ENCODE measurements at regions not wholly inside any gene's neighbourhood (a gene's known extent, or its start where the extent isn't known, plus 50 kb on each side); places are given as distances from the start of the nearest gene placed in this dataset.
"Not testable (repeated sequence)": the region's sequence is repeated elsewhere in the genome, so short reads cannot be mapped to it uniquely, and the experiment has no call there.

DNA sequence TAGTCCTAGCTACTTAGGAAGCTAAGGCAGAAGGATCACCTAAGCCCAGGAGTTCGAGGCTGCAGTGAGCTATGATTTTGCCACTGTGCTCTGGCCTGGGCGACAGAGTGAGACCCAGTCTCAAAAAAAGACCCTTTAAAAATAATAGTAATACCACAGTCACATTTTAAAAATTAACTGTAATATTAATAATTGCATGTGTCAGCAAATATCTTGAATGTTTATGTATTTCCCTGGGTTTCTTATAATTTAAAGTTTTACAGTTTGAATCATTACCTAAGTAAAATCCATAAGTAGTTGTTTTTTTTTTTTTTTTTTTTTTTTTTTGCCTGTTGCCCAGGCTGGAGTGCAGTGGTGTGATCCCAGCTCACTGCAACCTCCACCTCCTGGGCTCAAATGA lies 69.2 kb downstream of the LYZL2 start:
- DNase-seq, result no peak

- DNase-seq, result no peak
Measured at GRCh38 chr10:30559180-30559579, 70.4 kb downstream of the LYZL2 start.

- DNase-seq, result no peak
Measured at GRCh38 chr10:30558411-30558810, 71.1 kb downstream of the LYZL2 start.

DNA sequence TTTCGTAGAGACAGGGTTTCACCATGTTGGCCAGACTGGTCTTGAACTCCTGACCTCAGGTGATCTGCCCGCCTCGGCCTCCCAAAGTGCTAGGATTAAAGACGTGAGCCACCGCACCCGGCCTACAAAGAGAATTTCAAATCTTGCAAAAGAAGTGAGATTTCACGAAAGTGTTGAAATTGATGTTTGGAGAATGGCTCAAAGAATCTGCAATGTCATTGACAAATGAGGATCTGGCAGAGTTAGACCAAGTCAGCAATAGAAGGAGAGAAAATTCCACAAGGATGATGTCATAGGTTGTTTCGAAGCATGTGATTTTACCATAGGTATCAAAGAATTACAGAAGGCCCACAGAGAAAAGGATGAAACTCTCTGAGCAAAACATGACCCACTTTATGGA lies 71.7 kb downstream of the LYZL2 start:
- no peak for DNase-seq

DNA sequence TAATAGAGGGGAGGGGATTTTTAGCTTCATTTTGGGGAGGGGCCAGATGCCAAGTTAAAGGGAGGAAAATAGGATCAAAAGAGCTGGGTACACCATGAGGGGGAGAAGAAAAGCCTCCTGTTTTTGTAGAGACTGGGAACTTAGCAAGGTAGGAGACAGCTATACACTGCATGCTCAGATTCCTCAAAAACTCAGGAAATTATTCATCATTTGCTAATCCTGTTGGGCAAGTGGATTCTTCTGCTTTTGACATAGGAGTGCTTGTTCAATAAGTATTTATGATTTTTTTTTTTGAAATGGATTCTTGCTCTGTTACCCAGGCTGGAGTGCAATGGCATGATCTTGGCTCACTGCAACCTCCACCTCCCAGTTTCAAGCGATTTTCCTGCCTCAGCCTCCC lies 73.4 kb downstream of the LYZL2 start:
- DNase-seq, result no peak

DNA sequence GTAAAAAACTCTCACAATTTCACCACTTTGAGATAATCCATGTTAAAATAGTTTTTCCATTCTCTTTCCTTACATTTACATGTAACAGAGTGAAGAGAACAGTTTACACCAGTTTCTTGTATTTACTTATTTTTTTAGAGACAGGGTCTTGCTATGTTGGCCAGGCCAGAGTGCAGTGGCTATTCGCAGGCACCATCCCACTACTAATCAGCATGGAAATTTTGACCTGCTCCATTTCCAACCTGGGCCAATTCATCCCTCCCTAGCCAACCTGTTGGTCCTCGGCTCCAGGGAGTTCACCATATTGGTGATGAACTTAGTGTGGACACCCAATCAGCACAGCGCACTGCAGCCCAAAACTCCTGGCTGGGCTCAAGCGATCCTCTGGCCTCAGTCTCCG lies 74.1 kb downstream of the LYZL2 start:
- DNase-seq, result no peak

DNA sequence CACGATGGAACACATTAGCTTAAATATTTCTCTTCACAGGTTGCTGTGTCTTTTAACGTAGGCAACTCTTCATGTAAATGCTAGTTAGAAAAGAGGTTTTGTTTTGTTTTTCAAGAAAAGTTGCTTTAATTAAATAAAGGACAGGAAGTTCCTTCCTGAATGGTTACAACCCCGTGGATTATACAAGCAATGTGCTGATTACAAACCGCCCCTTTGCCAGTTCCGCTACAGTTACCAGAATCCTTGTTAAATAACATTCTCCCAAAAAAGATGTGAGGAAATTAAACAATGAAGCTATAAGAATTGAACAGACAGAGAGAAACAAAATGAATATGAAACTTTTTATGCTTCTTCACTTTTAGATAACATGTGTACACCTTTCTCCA lies 75.1 kb downstream of the LYZL2 start:
- no peak for DNase-seq

GRCh38 chr10:30553626-30554439 lies 75.7 kb downstream of the LYZL2 start:
- DNase-seq, result no peak

DNA sequence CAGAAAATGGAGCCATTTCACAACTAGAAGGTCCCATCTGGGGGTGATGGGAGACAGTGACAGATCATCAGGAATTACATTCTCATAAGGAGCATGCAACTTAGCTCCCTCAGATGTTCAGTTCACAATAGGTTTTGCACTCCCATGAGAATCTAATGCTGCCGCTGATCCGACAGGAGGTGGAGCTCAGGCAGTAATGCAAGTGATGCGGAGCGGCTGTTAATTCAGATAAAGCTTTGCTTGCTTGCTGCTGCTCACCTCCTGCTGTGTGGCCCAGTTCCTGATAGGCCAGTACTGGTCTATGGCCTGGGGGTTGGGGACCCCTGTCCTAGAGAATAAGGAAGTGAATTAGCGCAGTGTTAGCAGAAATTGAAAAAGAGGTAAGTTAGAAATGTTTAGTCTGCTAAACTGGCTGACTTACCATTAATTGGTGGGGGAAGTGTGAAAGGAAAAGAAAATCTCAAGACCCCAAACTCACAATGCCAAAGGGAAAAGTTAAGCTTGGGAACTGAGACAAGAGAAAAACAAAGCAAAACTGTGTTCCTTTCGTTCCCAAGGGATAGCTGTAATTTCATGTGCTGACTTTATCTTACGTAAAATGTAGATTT lies 76.4 kb downstream of the LYZL2 start:
- no peak for DNase-seq

DNA sequence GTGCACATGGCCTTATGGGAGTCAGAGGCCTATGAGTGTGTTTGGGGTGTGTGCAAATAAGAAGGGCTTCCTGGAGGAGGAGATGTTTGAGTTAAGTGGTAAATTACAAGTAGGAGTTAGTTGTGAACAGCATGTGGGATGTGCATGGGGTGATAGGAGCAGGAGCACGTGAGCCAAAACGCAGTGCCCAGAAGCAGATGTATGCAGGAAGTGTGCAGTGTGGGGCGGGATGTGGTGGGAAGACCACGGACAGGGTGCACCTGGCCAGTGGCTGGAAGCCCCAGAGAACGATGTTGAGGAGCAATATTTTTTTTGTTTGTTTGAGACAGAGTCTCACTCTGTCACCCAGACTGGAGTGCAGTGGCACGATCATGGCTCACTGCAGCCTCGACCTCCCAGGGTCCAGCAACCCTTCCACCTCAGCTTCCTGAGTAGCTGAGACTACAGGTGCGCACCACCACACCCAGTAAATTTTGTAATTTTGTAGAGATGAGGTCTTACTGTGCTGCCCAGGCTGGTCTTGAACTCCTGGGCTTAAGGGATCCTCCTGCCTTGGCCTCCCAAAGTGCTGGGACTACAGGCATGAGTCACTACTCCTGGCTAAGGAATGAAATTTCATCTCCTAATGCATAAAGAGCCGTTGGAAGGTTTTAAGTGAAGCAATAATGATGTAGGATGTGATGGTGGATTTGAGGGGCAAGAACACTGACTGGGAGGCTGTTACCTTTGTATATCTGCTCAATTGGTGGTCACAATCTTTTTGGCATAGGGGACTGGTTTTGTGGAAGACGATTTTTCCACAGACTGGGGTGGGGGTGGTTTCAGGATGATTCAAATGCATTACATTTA lies 78.4 kb downstream of the LYZL2 start:
- no peak for DNase-seq

GRCh38 chr10:30549134-30549687 lies 80.3 kb downstream of the LYZL2 start:
- not testable (repeated sequence) for DNase-seq

- DNase-seq, result no peak
Measured at GRCh38 chr10:30546511-30546910, 83.0 kb downstream of the LYZL2 start.

DNA sequence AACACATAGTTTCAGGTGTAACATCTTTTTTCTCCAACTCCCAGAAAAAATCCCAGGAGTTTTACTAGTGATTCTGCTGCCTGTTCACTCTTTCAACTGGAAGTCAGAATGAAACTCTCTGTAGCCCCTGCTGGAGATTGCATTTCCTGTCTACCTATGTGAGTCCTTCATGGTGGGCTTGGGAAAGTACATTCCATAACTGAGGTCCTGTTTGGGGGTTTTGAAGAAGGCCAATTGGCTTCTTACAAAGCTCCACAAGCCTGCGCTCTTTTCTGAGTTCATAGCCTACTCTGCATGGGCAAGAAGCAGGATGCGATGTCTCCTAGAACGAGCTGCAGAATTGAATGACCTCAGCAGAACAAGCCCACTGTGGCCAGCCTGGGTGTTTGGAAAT lies 86.7 kb downstream of the LYZL2 start:
- no peak for DNase-seq

DNA sequence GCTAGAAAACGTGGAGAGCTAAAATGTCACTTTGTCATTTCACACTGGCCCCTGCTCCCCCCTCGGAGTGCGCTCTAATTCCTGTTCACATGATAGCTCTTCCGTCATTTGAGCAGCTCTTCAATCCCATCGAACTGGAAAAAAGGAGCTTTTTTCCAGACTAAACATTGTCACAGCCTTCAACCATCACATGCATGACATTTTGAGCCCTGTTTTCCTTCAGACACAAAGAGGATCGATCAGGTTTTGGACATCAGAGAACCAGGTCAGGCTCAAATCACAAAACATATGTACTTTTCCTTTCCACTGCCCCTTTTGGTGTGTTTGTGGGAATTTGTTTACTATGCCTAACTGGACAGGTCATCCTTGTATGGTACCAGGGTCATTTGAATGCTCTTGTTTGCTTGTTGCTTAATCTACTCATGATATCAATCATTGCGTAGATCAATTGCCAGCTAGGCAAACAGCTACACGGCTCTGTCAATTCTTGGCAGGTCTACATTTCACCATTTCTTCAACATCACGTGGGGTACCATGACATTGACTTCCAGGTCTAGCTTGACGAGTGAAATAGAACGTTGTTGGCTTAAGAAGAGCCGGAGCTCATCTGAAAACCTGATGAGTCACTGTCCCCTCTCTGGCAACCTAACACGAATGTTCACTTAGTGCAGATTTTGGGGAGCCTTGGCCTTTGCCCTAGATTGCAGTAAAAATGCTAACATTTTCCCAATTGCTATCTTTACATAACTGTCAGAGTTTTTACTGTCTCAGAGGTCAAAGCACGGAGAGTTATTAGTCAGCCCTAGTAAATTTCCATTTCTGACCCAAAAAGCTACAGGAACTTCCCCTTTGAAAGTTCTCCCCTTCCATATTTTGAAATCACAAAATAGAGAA lies 87.3 kb downstream of the LYZL2 start:
- peak; percentile 35 for DNase-seq

DNA sequence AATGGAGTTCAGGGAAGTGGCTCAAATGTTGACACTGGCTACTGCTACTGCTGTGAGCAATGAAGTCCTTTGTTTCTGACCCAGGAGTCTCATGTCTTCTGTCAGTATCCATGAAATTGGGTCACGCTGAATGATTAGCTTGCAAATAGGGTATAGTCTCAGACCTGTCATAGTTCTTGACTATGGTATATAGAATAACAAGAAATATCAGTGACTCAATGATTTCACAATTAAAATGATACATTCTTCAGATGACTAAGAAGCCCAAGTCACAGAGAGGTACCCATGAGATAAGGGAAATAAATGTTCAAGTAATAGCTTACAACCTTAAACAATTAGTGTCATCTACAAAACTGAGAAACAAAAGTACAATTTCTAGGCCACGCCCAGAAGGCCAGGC lies 89.3 kb downstream of the LYZL2 start:
- no peak for DNase-seq

DNA sequence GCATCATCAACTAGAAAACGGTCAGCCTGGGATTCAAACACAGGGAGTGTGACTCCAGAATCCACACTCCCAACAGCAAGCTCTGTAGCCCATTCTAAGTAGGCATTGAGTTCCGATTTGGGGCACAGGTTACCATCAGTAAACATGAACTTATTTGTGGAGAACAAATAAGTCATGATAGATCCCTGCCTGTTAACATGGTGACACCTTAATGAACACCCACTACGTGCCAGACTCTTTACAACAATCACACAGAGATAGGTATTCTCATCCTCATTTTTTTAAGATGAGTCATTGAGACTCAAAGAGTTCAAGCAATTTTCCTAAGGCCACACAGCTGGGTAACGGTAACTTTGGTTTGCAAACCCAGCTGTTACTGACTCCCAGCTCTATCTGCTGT lies 91.5 kb downstream of the LYZL2 start:
- DNase-seq, result no peak

DNA sequence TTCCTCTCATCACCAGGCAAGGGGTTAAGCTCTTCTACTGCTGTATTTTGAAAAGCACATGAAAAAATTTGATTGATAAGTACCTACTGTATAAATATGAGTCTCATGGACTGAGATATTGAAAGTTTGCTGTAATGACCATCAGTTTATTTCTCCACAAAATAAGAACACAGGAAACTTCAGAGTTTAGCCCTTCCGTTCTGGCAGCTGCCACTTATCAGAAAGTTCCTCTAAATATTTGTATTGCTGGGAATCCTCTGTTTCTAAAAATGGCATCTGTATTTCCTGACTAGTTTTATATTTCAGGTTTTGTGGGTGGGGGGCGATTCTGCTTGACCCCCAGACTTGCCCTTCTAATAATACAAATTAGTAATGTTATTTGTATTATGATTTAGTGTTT lies 92.0 kb downstream of the LYZL2 start:
- DNase-seq, result no peak

- not testable (repeated sequence) for DNase-seq
Measured at GRCh38 chr10:30537158-30537557, 92.4 kb downstream of the LYZL2 start.

GRCh38 chr10:30536578-30536977 lies 93.0 kb downstream of the LYZL2 start:
- no peak for DNase-seq

DNA sequence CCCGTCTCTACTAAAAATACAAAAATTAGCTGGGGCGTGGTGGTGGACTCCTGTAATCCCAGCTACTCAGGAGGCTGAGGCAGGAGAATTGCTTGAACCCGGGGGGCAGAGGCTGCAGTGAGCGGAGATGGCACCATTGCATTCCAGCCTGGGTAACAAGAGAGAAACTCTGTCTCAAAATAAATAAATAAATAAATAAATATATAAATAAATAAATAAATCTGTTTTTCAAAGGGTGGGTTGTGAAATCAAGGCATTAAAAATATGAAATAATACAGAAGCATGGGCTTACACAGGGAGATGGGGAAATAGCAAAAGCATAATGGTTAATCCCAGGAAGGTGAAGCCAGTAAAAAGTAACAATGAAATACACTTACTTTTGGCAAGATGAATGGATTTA lies 93.9 kb downstream of the LYZL2 start:
- DNase-seq, result no peak

DNA sequence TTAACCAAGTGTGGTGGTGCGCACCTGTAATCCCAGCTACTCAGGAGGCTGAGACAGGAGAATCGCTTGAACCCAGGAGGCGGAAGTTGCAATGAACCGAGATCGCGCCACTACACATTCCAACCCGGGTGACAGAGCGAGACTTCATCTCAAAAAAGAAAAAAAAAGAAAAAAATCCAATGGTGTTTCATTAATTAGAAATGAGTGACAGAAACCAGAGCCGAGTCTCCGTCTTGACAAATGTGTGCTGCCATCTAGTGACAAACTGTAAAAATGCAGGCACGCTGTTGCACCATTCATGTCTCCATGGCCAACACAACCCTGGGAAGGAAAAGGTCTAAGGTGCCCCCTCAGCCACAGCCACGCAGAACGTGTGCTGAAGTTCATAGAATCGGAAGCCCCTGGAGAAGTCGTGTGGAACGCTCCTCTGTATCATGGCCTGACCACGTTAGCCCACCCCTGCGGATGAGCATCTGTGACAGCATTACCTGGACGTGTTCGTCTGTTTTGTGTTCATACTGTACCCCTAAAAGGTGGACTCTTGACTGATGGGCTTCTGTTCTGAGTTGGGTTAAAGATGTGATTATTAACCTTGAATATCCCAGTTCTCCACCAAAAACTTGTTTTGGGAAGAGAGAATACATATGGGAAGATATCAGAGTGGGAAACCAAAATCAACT lies 94.9 kb downstream of the LYZL2 start:
- peak; percentile 80 for DNase-seq

All from activated CD4-positive, alpha-beta T cell treated with anti-CD3 and anti-CD28 coated beads, Interleukin-2, amount 50 U/mL, for 16 hours (primary cell).